GM23338 (cell line): ENCODE measurements at regions not wholly inside any gene's neighbourhood (a gene's known extent, or its start where the extent isn't known, plus 50 kb on each side); places are given as distances from the start of the nearest gene placed in this dataset.
A peak's percentile ranks its signal among the peaks of the same experiment; 100 is the strongest.

Source experiments
- ATAC-seq: fragments of 200-7000 bp; cut with Tn5 transposase; 3 replicates; pipeline ENCODE4 v1.9.1; 2020
- DNase-seq: peaks from one replicate; pipeline ENCODE4 v3.0.0-alpha.2; 2015; ENCODE audit warnings: low spot score
- H2AFZ ChIP-seq: fragments of 200-600 bp; sonication (generic); 2 replicates; pipeline ENCODE4 v1.8.0; 2016; ENCODE audit warnings: antibody characterized with exemption, mild to moderate bottlenecking, moderate library complexity
- H3F3A ChIP-seq: fragments of 200-600 bp; sonication (generic); replicated peaks from 2 replicates; pipeline ENCODE4 v1.8.0; 2017; ENCODE audit warnings: antibody characterized with exemption, mixed run types, low read depth
- H3K27ac ChIP-seq: fragments of 200-600 bp; sonication (generic); 2 replicates; pipeline ENCODE4 v1.6.1; 2016; ENCODE audit warnings: low read depth
- H3K27me3 ChIP-seq: fragments of 200-600 bp; sonication (generic); 2 replicates; pipeline ENCODE4 v1.8.0; 2016; ENCODE audit warnings: mild to moderate bottlenecking, mixed run types, moderate library complexity; ENCODE audit not compliant: insufficient read depth
- H3K36me3 ChIP-seq: fragments of 200-600 bp; sonication (generic); 2 replicates; pipeline ENCODE4 v1.8.0; 2016; ENCODE audit warnings: mild to moderate bottlenecking; ENCODE audit not compliant: insufficient read depth
- H3K4me1 ChIP-seq: fragments of 200-600 bp; sonication (generic); 2 replicates; pipeline ENCODE4 v1.8.0; 2016; ENCODE audit warnings: mild to moderate bottlenecking, moderate library complexity; ENCODE audit not compliant: insufficient read depth
- H3K4me2 ChIP-seq: fragments of 200-600 bp; sonication (generic); 2 replicates; pipeline ENCODE4 v1.7.1; 2017; ENCODE audit warnings: mixed run types
- H3K4me3 ChIP-seq: fragments of 200-600 bp; sonication (generic); 2 replicates; pipeline ENCODE4 v1.6.1; 2016; ENCODE audit warnings: mixed run types
- H3K79me2 ChIP-seq: fragments of 200-600 bp; sonication (generic); replicated peaks from 2 replicates; pipeline ENCODE4 v1.8.0; 2017; ENCODE audit warnings: mild to moderate bottlenecking; ENCODE audit not compliant: insufficient read depth
- H3K9me2 ChIP-seq: fragments of 200-600 bp; sonication (generic); 2 replicates; pipeline ENCODE4 v1.8.0; 2017; ENCODE audit not compliant: insufficient read depth
- H4K20me1 ChIP-seq: fragments of 200-600 bp; sonication (generic); replicated peaks from 2 replicates; pipeline ENCODE4 v1.8.0; 2017; ENCODE audit warnings: mild to moderate bottlenecking; ENCODE audit not compliant: insufficient read depth
- H3K27ac Mint-ChIP-seq: 2 replicates; pipeline ENCODE4 v1.8.0; 2020; ENCODE audit warnings: inconsistent platforms, mild to moderate bottlenecking, moderate library complexity, mixed read lengths
- H3K27me3 Mint-ChIP-seq: 3 replicates; pipeline ENCODE4 v1.8.0; 2022; ENCODE audit warnings: low read depth, mild to moderate bottlenecking, moderate library complexity, mixed read lengths, inconsistent platforms; ENCODE audit not compliant: insufficient read depth, poor library complexity
- H3K36me3 Mint-ChIP-seq: 3 replicates; pipeline ENCODE4 v1.8.0; 2021; ENCODE audit warnings: low read depth, mild to moderate bottlenecking, inconsistent platforms, moderate library complexity, mixed read lengths
- H3K4me1 Mint-ChIP-seq: 3 replicates; pipeline ENCODE4 v1.8.0; 2020; ENCODE audit warnings: mild to moderate bottlenecking, inconsistent platforms, mixed read lengths
- H3K4me3 Mint-ChIP-seq: 3 replicates; pipeline ENCODE4 v1.8.0; 2021; ENCODE audit warnings: moderate library complexity, mild to moderate bottlenecking, inconsistent platforms, mixed read lengths
- H3K9me3 Mint-ChIP-seq: 3 replicates; pipeline ENCODE4 v1.8.0; 2020; ENCODE audit warnings: moderate library complexity, mild to moderate bottlenecking, inconsistent platforms, mixed read lengths
- CREB1 ChIP-seq: fragments of 250-450 bp; sonication (Bioruptor Pico); IDR thresholded peaks from 2 replicates; pipeline ENCODE4 v1.5.0; 2020; ENCODE audit warnings: low read depth, mild to moderate bottlenecking, moderate library complexity
- EZH2 ChIP-seq: fragments of 200-600 bp; sonication (generic); IDR thresholded peaks from one replicate; pipeline ENCODE4 v1.8.0; 2017; ENCODE audit warnings: antibody characterized with exemption, mild to moderate bottlenecking, low read depth; ENCODE audit not compliant: unreplicated experiment
- EZH2phosphoT487 ChIP-seq: fragments of 200-600 bp; sonication (generic); IDR thresholded peaks from one replicate; pipeline ENCODE4 v1.8.1; 2018; ENCODE audit warnings: antibody characterized with exemption; ENCODE audit not compliant: unreplicated experiment
- JUNB ChIP-seq: IDR thresholded peaks from one replicate; pipeline ENCODE4 v1.6.1; 2016; ENCODE audit warnings: antibody characterized with exemption; ENCODE audit not compliant: unreplicated experiment
- ZNF114 ChIP-seq: fragments of 250-450 bp; sonication (Bioruptor Pico); IDR thresholded peaks from 2 replicates; pipeline ENCODE4 v1.5.0; 2020; ENCODE audit warnings: mild to moderate bottlenecking, moderate library complexity
- TF ChIP-seq, protein P1 (sequence below): IDR thresholded peaks from one replicate; pipeline ENCODE4 v1.6.1; 2018; ENCODE audit warnings: antibody characterized with exemption; ENCODE audit not compliant: unreplicated experiment
- TF ChIP-seq, protein P2 (sequence below), 2 experiments: fragments of 200-600 bp in 1 of 2; sonication (generic) in 1 of 2; conservative IDR thresholded peaks; 2 replicates each; pipeline versions ENCODE4 v1.5.1 to v1.6.1; 2016 to 2017; ENCODE audit warnings: antibody characterized with exemption in 2 of 2, low read depth in 2 of 2, mild to moderate bottlenecking in 2 of 2, moderate library complexity in 1 of 2
- TF ChIP-seq, protein P3 (sequence below): IDR thresholded peaks from 2 replicates; pipeline ENCODE4 v1.6.1; 2016; ENCODE audit warnings: antibody characterized with exemption

DNA sequence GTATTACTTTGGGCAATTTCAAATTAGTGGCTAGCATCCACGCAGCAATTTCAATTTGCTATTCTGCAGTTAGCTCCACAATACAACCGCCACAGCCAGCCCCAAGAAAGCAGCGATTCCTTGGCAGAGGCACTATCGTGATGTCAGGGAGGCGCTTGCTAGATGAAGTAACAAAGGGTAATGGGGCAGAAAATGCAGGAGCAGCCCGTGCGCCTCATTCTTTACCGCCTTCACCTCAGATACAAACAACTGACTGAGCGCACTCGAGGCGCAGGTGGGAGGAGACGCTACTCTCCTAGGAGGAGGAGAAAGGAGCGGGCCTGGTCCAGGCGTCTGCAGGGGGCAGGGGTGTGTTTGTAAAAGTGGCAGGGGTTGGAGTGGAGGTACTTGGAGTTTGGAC lies 76.9 kb upstream of the ASB18 start (continued):
- TF ChIP-seq, protein P1, sequence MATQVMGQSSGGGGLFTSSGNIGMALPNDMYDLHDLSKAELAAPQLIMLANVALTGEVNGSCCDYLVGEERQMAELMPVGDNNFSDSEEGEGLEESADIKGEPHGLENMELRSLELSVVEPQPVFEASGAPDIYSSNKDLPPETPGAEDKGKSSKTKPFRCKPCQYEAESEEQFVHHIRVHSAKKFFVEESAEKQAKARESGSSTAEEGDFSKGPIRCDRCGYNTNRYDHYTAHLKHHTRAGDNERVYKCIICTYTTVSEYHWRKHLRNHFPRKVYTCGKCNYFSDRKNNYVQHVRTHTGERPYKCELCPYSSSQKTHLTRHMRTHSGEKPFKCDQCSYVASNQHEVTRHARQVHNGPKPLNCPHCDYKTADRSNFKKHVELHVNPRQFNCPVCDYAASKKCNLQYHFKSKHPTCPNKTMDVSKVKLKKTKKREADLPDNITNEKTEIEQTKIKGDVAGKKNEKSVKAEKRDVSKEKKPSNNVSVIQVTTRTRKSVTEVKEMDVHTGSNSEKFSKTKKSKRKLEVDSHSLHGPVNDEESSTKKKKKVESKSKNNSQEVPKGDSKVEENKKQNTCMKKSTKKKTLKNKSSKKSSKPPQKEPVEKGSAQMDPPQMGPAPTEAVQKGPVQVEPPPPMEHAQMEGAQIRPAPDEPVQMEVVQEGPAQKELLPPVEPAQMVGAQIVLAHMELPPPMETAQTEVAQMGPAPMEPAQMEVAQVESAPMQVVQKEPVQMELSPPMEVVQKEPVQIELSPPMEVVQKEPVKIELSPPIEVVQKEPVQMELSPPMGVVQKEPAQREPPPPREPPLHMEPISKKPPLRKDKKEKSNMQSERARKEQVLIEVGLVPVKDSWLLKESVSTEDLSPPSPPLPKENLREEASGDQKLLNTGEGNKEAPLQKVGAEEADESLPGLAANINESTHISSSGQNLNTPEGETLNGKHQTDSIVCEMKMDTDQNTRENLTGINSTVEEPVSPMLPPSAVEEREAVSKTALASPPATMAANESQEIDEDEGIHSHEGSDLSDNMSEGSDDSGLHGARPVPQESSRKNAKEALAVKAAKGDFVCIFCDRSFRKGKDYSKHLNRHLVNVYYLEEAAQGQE: no peak
- TF ChIP-seq EZH2phosphoT487 (no peak), ZNF114 (no peak), CREB1 (no peak)
- TF ChIP-seq, protein P2, sequence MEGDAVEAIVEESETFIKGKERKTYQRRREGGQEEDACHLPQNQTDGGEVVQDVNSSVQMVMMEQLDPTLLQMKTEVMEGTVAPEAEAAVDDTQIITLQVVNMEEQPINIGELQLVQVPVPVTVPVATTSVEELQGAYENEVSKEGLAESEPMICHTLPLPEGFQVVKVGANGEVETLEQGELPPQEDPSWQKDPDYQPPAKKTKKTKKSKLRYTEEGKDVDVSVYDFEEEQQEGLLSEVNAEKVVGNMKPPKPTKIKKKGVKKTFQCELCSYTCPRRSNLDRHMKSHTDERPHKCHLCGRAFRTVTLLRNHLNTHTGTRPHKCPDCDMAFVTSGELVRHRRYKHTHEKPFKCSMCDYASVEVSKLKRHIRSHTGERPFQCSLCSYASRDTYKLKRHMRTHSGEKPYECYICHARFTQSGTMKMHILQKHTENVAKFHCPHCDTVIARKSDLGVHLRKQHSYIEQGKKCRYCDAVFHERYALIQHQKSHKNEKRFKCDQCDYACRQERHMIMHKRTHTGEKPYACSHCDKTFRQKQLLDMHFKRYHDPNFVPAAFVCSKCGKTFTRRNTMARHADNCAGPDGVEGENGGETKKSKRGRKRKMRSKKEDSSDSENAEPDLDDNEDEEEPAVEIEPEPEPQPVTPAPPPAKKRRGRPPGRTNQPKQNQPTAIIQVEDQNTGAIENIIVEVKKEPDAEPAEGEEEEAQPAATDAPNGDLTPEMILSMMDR (conservative IDR thresholded peaks at IDR 0.05; ENCODE audit: low read depth in 2 of 2): no peak
- TF ChIP-seq, protein P3, sequence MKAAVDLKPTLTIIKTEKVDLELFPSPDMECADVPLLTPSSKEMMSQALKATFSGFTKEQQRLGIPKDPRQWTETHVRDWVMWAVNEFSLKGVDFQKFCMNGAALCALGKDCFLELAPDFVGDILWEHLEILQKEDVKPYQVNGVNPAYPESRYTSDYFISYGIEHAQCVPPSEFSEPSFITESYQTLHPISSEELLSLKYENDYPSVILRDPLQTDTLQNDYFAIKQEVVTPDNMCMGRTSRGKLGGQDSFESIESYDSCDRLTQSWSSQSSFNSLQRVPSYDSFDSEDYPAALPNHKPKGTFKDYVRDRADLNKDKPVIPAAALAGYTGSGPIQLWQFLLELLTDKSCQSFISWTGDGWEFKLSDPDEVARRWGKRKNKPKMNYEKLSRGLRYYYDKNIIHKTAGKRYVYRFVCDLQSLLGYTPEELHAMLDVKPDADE: no peak

DNA sequence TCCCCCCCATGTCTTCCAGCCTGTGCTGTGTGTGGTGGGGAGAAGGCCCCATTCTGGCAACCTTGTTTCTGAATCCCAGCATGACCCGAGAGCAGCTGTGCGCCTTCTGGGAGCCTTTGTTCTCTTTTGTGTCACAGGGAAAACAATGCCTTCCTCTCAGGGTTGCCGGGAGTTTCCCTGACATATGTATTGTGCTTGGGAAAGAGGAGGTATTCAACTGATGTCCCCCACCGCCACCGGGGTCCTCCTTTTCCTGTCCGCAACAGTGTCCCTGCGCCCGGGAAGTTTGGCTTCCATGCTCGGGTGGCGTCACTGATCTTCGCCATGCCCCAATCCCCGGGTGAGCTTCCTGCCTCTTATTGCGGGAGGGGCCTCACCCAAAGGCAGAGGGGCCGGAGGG lies 77.5 kb upstream of the ASB18 start:
- H3K9me2 ChIP-seq: no peaks in the 10 kb centered on the region
- H3K36me3 ChIP-seq: no peaks in the 10 kb centered on the region
- H4K20me1 ChIP-seq: no peaks in the 10 kb centered on the region
- H3K36me3 Mint-ChIP-seq: peaks cover 7% of the 10 kb centered on the region; the same call in 1 of the 3 replicates
- no peak overlapping the region for H3K27ac Mint-ChIP-seq
- peaks cover 4% of the 10 kb centered on the region; the same call in 1 of the 3 replicates for H3K9me3 Mint-ChIP-seq
- no peak overlapping the region for H3K4me3 Mint-ChIP-seq
- ATAC-seq: peak; percentile 58
- no peak for TF ChIP-seq ZNF114
- TF ChIP-seq, protein P2 (conservative IDR thresholded peaks at IDR 0.05; ENCODE audit: low read depth in 2 of 2): no peak
- TF ChIP-seq JUNB: no peak
- TF ChIP-seq EZH2: no peak
- H3K79me2 ChIP-seq: no peaks in the 10 kb centered on the region
- peaks cover 4% of the 10 kb centered on the region; the same call in 1 of the 2 replicates for H3K4me1 ChIP-seq
- H2AFZ ChIP-seq: no peak overlapping the region
- no peaks in the 10 kb centered on the region for H3F3A ChIP-seq
- DNase-seq: no peak
- H3K27me3 ChIP-seq: no peaks in the 10 kb centered on the region
- H3K4me1 Mint-ChIP-seq: peaks cover 21% of the 10 kb centered on the region
- H3K27ac ChIP-seq: no peak overlapping the region
- H3K27me3 Mint-ChIP-seq: peaks cover 21% of the 10 kb centered on the region
- no peak overlapping the region for H3K4me3 ChIP-seq
- no peak overlapping the region for H3K4me2 ChIP-seq
